ENCODE measurements at regions not wholly inside any gene's neighbourhood (a gene's known extent, or its start where the extent isn't known, plus 50 kb on each side); places are given as distances from the start of the nearest gene placed in this dataset.
"Not testable (repeated sequence)": the region's sequence is repeated elsewhere in the genome, so short reads cannot be mapped to it uniquely, and the experiment has no call there.

DNA sequence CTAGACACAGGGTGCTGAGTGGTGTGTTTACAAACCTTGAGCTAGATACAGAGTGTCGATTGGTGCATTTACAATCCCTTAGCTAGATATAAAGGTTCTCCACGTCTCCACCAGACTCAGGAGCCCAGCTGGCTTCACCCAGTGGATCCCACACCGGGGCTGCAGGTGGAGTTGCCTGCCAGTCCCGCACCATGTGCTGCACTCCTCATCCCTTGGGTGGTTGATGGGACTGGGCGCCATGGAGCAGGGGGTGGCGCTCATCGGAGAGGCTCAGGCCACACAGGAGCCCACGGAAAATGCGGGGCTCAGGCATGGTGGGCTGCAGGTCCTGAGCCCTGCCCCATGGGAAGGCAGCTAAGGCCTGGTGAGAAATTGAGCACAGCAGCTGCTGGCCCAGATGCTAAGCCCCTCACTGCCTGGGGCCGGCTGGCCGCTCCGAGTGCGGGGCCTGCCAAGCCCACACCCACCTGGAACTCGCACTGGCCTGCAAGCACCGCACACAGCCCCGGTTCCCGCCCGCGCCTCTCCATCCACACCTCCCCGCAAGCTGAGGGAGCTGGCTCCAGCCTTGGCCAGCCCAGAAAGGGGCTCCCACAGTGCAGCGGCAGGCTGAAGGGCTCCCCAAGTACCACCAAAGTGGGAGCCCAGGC, 418.4 kb downstream of the KIF20B start:
- not testable (repeated sequence) for DNase-seq (ENCODE audit: low read depth)

GRCh38 chr10:90125456-90126255, 424.3 kb downstream of the KIF20B start:
- no peak for DNase-seq (ENCODE audit: low read depth)

GRCh38 chr10:90126256-90126595, 424.8 kb downstream of the KIF20B start:
- DNase-seq (ENCODE audit: low read depth), result no peak

- DNase-seq (ENCODE audit: low read depth), result no peak
Observed at GRCh38 chr10:90130321-90131086, 429.1 kb downstream of the KIF20B start.

DNA sequence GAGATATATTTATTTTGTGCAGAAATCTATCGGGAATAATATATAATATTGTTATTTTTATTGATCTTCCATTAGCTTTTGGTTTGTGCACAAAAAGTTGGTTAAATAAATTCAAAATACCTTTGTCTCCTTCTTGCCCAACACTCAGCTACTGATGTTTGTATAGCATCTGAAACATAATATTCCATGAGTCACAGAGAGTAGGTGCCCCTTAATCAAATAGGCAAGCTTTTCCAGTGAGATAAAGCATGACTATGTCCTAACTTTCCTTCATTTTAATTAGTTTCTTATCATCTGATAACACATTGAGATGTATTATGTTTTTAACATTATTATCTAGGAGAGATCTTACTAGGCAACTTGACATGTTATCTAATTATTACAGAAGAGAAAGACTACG, 432.2 kb downstream of the KIF20B start:
- no peak for DNase-seq (ENCODE audit: low read depth)

GRCh38 chr10:90136731-90137316, 435.4 kb downstream of the KIF20B start:
- no peak for DNase-seq (ENCODE audit: low read depth)

DNA sequence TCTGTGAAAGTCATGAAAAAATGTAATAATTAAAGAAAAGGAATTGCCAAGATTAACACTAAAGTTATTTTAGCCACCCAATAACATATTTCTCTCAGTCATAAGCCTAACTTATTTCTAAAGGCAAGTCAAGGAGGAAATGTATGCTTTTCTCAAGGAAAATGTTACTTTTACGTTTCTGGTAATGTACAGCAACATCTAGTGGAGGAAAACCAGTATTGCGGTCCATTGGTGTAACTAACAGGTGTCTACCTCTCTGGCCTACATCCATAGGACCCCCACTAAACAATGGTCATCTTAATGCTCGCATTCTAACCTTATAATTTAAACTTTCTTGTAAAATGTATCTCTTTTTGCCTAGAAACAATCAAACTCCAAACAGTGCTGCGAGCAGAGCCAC, 437.5 kb downstream of the KIF20B start:
- DNase-seq (ENCODE audit: low read depth), result no peak

DNA sequence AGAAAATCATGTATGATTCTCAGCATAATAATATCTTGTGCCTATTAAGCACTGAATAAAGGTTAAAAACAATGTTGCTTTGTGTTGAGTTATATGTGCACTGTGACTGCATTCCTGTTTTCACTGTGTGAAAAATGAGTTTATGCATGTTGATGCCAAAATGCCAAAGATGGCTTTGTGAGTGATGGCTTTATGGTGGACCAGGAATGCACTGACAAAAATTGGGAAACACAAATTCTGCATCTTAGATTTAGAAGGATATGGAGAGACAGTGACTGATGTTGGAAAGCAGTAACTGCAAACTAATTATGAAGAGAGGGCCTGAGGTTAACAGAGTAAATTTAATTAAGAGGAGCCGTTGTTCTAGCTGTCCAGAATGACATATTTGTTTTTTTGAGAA, 440.4 kb downstream of the KIF20B start:
- no peak for DNase-seq (ENCODE audit: low read depth)

- DNase-seq (ENCODE audit: low read depth), result no peak
Observed at GRCh38 chr10:90143937-90144336, 442.5 kb downstream of the KIF20B start.

DNA sequence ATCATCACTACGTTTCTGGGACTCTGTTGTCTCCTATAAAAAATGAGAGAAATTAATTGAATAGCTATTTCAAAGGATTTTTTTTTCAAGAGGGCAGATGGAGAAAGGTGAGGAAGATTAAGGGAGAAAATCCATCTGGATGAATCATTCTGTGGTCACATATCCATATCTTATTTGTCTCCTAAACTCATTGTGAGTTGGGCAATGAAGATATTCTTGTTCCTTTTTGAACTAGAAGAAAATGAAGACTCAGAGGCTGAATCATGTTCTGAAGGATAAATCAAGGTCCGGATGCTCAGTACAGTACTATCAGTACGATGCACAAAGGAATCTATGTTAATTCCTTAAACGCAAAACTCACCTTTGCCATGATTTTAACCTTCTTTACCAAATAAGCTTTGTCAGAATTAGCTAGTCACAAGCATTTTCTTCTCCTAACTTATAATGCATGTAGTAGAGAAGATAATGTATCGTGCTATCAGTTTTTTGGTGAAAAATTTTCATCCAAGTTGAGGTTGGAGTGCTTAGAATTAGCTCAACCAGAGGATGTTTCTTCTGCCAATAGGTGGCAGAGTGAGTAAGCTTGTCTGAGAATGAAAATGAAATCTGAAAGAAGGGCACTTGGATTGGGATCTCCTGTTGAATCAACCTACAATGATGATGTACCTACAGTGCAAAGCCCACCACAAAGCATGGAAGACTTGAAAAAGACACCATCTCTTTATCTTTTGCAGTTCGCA, 446.9 kb downstream of the KIF20B start:
- no peak for DNase-seq (ENCODE audit: low read depth)

- no peak for DNase-seq (ENCODE audit: low read depth)
Observed at GRCh38 chr10:90149563-90149962, 448.2 kb downstream of the KIF20B start.

- DNase-seq (ENCODE audit: low read depth), result no peak
Observed at GRCh38 chr10:90162271-90162853, 461.0 kb downstream of the KIF20B start.

DNA sequence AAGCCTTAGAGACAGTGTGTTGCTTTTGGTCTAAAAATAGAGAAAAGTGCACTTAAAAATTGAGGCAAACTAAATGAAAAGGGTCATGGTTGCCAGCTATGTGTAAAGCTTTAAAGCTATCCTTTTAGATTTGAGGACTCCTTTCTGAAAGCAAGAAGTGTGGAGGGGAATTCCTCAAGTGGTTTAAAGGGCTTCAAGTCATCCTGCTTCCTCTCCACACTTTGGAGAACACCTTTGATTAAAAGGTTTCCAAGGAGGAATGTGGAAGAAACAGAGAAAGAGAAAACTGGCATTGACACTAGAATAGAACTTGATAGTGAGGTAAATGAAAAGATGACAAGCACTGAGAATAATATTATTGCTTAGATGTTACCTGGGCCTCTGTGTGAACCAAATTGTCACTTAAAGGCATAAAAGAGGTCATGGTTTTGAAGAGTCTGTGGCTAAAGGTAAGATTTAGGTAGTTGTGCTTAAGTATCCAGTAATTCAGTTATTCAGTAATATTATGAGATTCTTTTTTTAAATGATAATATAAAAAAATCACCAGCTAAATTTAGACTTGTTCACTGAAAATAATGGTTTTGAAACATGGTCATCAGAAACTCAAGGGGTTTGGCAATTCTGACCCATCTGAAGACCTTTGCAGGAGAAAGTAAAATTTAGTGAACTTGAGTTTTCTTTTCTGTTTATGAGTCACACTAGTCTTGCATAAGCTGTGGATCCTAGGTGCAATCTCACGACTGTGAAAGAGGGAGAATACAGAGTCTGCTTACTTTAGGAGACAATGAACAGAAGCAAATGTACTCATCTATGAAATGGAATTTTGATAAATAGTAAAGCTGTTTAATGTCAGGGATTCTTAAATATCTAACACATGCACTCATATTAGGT, 466.0 kb downstream of the KIF20B start:
- DNase-seq (ENCODE audit: low read depth), result no peak

GRCh38 chr10:90168244-90168643, 466.9 kb downstream of the KIF20B start:
- DNase-seq (ENCODE audit: low read depth), result no peak

GRCh38 chr10:90171014-90171722, 469.8 kb downstream of the KIF20B start:
- no peak for DNase-seq (ENCODE audit: low read depth)

DNA sequence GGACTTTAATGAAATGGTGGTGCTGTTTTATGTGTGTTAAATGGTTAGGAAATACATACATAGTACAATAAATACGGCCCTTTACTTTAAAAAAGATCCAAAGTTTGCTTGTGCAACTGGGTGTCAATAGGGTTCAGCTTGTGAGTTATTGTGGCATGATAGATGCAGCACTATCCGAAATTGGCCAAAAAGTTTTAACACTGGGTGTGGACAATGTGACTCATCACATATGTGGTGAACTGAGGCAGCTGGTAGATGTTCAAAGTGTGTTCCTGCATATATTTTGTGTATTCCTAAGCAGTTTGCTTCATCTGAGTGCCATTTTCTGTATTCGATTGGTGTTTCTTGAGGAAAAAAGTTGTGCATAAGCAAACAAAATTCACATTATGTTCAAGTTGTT, 473.1 kb downstream of the KIF20B start:
- no peak for DNase-seq (ENCODE audit: low read depth)

GRCh38 chr10:90175161-90175681, 473.8 kb downstream of the KIF20B start:
- no peak for DNase-seq (ENCODE audit: low read depth)

DNA sequence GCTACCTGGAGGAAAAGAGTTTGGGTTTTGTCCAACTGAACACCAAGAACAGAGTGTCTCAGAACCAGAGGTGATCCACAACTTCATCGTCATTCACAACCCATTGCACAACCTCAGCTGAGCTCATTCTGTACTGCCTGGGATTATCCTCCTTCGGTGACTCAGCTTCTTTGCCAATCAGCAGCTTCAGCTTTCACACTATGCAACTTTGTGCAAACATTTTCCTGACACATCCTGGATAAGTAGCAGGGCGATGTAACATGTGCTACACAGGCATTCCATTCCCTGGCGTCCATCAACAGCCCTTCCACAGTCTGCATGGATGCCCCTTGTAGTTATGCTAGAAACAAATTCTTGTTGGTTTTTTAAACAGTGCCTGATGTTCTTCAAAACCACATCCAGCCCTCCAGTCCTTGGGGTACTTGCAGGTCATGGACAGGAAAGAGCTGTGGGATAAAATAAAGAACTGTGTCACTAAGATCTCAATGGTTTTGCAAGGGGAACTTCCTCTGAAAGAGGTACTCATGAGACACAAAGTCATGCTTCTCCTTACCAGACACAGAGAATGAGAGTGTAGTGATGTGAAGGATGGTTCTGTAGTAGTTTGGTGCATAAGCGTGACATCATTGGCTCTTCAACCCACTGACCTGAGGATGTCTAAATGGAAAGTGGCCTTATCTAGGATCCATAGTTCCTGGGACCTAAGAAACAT, 478.5 kb downstream of the KIF20B start:
- DNase-seq (ENCODE audit: low read depth), result no peak
